HG03378 (cell line): ENCODE measurements at regions not wholly inside any gene's neighbourhood (a gene's known extent, or its start where the extent isn't known, plus 50 kb on each side); places are given as distances from the start of the nearest gene placed in this dataset.
"Not testable (repeated sequence)": the region's sequence is repeated elsewhere in the genome, so short reads cannot be mapped to it uniquely, and the experiment has no call there.

Experiments used
- ATAC-seq: cut with Tn5 transposase; IDR thresholded peaks from one replicate; pipeline ENCODE4 v1.9.1; 2021; ENCODE audit warnings: mild to moderate bottlenecking, moderate library complexity; ENCODE audit not compliant: unreplicated experiment

DNA sequence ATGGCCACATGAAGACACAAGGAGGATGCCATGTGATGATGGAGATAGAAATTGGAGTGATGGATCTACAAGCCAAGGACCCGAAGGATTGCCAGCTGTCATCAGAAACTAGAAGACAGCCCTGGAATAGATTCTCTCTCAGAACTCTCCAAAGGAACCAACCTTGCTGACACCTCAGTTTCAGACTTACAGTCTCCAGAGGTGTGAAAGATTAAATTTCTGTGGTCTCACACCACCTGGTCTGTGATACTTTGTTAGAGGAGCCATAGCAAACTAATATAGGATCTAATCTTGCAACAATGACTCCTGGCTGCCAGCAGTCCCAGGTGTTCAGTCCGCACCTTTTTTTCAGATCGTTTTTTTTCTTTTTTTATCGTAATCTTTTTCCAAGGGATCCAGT, 647.3 kb upstream of the GHITM start:
- ATAC-seq = no peak

DNA sequence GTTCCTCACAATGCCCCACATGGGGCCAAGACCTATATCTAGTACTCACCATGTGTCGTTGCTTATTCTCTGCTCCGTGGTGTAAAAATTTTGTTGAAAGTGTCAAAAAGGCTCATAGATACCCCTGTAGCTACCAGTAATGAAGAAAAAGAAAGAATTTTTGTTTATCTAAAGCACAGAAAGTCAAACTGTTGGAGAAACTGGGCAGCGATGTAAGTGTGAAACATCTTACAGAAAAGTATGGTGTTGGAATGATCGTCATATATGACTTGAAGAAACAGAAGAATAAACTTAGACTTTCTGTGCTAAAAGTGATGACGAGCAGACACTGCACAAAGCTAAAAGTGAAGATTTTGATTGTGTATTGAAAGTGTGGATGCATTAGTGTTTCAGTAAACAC, 626.6 kb upstream of the GHITM start:
- ATAC-seq = no peak

DNA sequence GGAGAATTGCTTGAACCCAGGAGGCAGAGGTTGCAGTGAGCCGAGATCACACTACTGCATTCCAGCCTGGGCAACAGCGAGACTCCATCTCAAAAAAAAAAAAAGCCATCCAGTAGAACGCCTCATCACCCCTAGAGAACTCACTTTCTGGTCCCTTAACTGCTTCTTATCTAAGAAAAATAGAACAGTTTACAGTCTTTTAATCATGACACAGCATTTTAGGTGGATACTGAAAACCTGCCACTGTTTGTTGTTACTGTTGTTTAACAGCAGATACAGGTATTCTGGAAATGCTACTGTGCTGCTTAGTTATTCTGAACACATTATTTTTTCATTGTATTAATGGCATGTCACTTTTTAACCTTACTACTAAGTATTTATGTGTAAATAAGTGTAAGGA, 624.3 kb upstream of the GHITM start:
- no peak for ATAC-seq

DNA sequence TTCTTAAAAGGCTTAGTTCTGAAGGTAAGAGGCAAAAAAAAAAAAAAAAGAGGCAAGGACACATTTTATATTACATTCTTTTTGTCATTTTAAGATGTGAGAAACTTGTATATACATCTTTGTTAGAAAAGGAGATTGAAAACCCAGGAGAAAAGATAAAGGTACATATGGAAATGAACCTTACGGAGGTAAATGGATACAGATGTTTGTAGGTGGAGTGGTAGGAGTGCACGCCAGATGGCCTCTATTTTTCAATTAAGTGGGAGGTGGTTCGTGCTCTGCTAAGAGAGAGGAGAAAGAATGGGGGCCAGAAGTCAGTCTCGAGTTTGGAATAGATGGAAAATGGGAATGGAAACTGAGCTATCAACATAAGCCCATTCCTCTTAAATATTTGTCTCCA, 622.5 kb upstream of the GHITM start:
- no peak for ATAC-seq

DNA sequence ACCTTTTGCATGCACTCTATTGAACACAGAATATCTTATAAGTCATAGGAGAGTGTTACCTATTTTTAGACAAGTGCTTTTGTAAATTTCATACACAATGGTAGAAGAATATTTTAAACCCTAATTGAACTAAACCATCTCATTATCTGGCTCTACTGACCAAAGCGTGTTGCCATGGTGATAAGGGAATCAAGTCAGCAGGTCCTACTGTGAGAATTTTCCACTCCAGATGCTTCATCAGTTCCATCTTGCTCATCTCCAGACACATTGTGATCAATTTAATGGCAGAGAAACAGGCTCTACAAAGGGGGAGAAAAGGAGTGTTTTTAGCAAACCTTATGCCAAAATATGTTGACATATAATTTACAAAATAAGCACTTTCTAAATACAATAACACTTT, 621.9 kb upstream of the GHITM start:
- ATAC-seq = no peak

DNA sequence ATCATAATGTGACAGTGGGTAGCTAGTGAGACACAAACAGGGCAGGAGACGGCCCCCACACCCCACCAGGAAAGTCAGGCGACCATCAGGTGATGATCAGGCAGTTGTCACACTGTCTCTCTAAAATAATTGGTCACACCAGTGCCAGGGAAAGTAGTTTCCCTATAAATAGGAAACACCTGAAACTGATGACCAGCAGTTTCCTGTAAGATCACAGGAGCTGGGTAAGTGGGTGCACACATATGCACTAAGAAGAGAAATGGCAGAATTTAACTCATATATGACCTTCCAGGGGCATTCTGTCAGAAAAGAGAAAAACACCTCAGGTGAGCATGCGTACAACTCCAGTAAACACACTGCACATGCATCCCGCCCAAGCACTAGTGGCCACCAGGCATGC, 620.5 kb upstream of the GHITM start:
- no peak for ATAC-seq

DNA sequence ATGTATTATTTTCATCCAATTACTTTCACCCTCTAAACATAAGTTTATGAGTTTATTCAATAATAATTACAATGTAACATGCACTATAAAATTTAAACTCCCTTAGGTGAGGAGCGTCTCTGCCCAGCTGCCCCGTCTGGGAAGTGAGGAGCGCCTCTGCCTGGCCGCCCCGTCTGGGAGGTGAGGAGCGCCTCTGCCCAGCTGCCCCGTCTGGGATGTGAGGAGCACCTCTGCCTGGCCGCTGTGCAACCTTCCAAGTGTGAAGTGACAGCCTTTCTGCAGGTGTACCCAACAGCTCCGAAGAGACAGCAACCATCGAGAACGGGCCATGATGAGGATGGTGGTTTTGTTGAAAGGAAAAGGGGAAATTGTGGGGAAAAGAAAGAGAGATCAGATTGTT, 618.9 kb upstream of the GHITM start:
- not testable (repeated sequence) for ATAC-seq

DNA sequence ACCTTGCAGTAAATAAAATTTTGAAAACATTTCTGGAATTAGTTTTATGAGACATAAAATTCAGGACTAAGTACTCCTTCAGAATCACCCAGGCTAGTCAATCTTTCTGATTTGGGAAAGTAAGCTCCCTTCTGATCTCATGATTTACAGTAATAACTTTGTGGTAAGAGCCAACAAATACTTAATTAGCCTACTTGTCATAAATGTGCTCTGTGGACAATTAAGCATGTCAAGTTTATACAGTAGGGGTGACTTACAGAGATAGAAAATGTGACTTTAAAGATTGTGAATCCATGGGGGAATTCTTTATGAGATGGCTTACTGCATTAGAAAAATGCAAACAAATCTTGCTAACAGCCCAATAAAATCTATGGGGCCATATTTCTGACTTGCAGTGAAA, 616.9 kb upstream of the GHITM start:
- ATAC-seq = no peak

DNA sequence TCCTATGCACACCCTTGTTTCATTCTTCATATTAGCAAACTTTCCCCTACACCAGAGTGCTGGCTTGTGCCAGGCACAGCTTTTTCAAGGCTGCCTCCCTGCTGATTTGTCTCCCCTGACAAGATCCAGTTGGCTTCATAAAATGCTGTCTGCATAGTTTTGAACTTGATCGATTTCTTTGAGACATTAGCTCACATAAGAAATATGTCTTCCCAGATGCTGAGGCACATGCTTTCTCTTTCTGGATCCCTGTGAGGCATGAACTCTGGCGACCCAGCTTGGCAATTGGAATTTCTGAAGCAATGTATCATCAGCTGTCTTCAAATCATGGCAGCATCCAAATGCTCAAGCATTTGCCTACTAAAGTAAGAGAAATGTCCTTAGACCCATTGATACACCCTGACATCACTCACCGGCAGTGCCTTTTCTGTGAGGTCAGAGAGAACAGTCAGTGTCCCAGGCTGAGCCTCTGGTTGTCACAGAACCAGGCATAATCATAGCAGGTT, 616.4 kb upstream of the GHITM start:
- ATAC-seq = no peak

DNA sequence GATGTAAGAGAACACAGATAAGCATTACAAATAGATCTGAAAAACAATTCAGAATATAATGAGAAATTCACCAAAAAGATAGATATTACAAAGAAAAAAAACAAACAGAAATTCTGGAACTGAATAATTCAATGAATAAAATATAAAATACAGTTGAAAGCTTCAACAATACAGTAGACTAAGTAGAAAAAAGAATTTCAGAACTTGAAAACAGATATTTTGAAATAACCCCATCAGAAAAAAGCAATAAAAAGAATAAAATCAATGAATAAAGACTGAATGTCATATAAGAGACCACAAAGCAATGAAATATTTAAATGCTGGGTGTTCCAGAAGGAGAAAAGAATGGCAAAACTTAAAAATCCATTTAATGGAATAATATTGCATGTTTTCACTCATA, 611.4 kb upstream of the GHITM start:
- no peak for ATAC-seq

DNA sequence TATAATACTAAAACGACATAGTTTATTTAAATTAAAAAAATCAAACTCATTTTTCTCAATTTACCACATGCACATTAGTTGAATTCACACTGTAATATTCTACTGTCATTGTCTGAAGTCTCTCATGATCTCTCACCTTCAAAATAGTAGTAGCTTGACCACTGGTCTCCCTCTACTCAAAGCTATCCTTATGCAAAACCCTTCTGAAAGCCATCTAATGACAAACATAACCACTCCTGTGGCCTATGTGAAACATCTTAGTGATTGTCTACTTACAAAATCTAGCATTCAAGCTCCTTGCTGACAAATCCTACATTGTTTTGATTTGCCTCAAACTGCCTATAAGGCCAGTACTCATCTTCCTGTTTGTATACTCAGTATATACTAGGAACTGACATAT, 606.0 kb upstream of the GHITM start:
- no peak for ATAC-seq

DNA sequence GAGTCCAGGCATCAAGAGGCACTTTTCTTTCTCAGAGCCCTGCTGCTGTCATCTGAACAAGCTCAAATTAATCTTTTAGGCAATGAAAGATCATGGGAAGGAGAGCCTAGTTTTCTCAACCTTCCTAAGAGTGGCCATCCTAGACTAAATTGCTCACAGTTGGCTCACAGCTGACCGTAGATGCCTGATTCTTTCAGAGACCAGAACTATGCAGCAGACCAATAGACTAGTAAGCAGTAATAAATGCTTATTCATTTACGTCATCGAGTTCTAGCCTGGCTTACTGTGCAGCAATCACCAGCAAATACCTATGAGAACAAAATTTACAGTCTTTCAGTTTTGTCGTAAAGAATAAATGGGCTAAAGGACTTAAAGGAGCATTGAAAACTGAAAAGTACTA, 602.9 kb upstream of the GHITM start:
- no peak for ATAC-seq

DNA sequence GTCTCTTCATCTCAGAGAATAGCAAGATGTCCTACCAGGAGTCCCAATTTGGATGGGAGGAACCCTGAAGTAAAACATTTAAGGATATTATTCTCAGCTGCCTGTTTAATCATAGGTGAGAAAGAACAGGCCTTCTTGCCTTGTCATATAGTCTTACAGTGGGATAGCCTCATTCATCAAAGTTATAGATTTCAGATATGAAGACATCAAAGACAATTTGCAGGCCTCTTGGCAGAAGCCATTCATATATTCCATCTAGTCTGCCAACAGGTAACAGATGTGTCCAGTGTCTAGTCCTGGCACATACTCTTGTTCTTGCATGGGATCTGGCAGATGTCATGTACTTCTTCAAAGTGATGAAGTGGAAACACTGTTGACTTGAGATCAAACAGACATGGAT, 601.3 kb upstream of the GHITM start:
- ATAC-seq = no peak

DNA sequence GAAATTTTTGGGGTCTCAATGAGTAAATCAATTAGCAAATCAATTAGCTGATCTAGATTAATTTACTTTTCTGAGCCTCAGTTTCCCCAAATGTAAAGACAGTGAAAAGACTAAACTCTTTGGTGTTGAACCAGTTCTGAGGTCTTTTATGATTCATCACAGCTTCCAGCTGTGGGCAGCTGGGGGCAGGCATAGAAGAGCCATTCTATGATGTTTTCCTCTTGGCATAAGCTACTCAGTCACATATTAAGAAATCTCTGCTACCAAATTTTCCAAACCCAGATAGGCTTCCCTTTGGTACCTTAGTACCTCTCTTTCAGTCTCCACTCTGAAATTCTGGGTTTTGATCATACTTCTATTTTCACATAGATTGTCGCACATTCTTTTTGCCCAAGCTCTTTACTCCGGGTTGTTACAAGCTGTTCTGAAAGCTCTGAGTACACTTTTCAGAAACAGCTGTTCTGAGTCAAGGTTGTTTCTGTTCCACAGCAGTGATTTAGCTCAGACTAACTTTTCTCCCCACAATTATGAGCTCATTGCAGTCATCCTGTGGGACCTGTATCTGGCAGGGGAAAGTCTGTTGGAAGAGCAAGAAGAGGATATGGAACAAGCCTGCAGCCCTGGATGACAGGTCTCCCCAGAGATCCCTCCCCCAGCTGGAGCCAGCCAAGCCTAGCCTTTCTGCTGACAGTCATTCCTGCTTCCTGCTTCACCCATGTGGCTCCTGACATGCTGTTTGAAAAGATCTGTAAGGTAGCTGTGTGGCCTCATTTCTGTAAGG, 599.6 kb upstream of the GHITM start:
- peak; percentile 45 for ATAC-seq

DNA sequence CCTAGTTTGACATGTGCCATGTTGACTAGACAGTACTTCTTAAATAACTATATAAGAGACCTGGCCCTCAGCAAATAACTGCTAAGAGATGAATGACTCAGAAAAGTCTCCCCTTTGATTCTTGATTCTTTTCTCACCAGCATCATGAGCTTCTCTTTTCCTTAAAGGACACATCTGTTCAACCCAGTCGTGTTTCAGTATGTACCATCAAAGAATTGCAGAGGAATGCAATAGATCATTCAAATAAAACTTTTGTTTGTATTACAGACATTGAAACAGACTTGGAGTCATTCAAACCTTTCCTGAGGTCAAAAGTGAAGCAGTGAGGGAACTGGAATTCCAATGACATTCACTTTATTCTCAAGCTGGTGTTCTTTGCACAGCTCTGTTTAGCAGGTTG, 598.3 kb upstream of the GHITM start:
- ATAC-seq = no peak

DNA sequence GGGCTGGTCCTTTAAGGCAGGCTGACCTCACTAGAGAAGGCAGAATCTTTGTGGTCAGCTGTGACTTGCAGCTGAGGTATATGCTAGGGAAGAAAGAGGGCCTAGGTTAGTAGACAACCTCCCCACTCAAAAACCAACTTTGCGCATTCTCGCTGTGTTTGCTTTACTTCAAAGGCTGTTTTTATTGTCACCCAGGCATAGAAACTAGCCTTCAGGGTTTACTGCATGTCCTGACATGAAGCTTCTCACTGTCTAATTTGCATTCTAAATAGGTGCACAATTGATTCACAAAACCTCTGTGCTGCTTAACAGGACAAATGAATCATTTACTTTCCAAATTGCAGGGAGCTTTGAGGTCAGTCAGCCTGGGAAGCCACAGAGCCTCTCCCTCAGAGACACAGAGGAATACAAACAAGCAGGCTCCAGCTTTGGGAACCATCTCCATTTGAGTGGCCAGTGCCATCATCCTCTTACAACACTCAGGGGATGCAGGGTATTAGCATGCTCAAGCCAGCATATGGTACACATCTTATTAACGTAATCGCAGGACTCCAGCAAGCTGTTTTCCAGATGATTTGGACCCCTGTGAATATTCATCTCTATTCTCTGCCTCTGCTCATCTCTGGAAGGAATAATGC, 596.4 kb upstream of the GHITM start:
- ATAC-seq = peak; percentile 49

DNA sequence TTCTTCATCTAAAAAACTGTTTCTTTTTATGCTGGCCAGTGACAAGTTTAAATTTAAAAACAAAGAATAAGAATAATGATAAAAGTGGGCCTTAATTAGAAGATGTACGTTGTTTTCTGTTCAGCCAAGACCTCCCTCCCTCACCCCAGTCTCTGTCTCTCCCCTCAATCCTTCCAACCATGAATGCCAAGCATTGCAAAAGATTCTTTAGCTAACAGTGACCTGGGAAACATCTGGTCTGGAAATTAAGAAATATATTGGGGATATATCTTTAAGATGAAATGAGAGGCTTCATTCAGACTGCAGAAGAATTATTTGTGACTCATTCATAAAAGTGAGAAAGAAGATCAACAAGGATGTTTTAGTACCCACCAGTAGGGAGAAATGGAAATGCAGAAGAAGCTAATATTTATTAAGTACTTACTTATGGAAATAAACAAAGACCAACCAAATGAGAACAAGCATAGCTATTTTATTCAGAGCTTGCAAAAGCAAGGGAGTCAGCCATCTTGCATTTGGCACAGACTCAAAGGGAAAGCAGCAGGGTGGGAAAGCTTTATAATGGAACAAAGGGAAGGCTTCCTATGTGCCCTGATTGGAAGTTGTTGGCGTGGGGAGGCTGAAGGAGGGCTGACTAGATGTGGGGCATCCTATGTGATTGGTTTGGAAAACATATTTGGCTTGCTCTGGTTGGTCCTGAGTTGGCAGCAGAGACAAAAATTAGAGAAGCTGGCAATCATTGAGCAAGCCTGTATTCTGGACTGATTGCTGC, 595.4 kb upstream of the GHITM start:
- ATAC-seq = no peak

DNA sequence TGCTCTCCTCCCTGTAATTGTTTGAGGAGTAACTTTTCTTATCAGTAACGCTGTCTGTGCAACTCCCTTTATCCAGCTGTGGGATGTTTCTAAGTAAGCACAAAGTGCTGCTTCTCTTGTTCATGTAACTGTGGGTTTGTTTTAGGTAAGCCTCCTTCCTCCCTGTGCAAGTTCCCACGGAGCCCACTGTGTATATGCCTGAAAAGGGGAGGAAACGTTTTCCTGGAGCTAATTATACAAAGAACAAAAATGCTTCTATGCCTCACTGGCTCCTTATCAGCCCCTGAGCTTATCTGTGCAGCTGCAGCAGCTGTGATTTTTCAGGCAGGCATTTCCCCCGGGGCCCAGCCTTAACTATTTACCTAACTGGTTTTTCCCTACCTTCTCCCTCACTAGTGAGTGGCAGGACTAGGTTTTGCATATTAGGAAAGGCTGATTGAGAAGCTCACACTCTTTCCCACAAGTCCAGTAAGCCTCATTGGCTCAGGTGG, 593.4 kb upstream of the GHITM start:
- no peak for ATAC-seq

DNA sequence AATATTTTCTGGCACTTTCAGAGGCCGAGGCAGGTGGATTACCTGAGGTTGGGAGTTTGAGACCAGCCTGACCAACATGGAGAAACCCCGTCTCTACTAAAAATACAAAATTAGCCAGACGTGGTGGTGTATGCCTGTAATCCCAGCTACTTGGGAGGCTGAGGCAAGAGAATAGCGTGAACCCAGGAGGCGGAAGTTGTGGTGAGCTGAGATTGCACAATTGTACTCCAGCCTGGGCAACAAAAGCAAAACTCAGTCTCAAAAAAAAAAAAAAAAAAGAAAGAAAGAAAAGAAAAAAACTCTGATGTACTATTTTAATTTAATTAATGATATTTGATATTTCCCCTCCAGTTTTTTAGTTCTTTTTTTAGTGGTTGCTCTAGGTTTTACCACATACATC, 588.1 kb upstream of the GHITM start:
- not testable (repeated sequence) for ATAC-seq

DNA sequence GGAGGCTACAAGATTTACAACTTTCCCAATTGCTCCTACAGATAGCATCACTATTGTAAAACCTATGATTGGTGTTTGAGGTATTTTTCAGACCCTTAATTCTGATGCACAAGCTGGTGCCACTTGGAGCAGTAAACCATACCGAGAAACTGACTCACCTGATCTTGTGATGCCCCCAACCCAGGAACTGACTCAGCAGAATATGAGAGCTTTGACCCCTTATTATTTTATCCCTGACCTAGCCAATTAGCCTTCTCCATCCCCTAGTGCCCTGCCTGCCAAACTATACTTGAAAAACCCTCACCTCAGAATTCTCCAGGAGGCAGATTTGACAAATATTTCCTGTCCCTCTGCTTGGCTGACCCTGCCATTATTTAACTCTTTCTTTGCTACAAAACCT, 585.9 kb upstream of the GHITM start:
- ATAC-seq = no peak

DNA sequence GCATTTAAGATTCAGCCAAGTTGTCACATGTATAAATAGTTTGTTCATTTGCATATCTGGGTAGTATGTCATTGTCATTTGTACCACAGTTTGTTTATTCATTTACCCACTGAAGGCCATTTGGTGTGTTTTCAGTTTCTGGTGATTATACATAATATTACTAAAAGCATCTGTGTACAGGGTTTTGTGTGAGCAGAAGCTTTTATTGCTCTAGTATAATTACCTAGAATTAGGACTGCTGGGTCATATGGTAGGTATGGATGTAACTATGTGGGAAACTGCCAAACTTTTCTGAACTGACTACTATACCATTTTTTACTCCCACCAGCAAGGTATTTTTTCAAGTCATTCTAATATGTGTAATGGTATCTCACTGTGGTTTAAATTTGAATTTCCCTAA, 584.0 kb upstream of the GHITM start:
- ATAC-seq = peak; percentile 72

DNA sequence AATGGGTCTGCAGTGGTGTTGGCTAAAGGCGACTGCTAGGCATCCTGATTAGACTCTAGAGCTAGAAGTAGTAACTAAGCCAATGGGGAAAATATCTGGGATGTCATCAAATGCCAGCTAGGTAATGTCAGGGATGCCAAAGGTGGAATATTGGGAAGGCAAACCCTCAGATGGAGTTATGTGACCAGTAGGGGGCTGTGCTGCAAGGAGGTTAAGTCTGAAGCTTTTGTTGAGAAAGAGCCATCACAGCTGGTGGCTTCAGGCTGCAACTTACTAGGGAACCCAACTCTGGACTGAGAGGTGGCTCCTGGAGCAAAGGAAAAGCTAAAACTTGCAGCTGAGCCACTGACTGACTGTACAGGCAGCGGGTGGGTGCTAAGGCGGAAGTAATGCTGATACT, 576.9 kb upstream of the GHITM start:
- ATAC-seq = no peak
